ENCODE measurements at regions not wholly inside any gene's neighbourhood (a gene's known extent, or its start where the extent isn't known, plus 50 kb on each side); places are given as distances from the start of the nearest gene placed in this dataset.

DNA sequence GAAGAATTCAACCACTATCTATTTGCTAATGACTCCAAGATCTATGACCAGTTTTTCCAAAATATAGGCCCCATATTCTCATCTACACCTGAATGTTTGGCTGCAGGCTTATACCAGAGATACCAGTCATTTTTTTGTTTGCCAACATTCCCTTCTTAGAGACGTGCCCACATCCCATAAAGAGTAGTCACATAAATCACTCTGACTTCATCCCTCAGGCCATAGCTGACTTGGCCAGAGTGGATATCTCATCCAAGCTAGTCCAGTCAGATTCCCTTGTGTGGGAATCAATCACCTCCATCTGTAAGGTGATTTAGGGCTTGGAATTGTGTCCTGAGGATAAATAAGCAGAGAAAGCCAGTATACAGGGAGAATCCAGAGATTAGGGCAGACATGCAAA lies 124.3 kb upstream of the SLC24A2 start:
- TF ChIP-seq POLR2AphosphoS5 (IDR thresholded peaks at IDR 0.05; ENCODE audit: insufficient read depth in 1 of 2, low read depth in 1 of 2) (no peak), POLR2A (IDR thresholded peaks at IDR 0.05) (no peak)
- TF ChIP-seq, protein P1, sequence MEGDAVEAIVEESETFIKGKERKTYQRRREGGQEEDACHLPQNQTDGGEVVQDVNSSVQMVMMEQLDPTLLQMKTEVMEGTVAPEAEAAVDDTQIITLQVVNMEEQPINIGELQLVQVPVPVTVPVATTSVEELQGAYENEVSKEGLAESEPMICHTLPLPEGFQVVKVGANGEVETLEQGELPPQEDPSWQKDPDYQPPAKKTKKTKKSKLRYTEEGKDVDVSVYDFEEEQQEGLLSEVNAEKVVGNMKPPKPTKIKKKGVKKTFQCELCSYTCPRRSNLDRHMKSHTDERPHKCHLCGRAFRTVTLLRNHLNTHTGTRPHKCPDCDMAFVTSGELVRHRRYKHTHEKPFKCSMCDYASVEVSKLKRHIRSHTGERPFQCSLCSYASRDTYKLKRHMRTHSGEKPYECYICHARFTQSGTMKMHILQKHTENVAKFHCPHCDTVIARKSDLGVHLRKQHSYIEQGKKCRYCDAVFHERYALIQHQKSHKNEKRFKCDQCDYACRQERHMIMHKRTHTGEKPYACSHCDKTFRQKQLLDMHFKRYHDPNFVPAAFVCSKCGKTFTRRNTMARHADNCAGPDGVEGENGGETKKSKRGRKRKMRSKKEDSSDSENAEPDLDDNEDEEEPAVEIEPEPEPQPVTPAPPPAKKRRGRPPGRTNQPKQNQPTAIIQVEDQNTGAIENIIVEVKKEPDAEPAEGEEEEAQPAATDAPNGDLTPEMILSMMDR (IDR thresholded peaks at IDR 0.05) = no peak
